NCI-H2227 (cell line): ENCODE measurements at regions not wholly inside any gene's neighbourhood (a gene's known extent, or its start where the extent isn't known, plus 50 kb on each side); places are given as distances from the start of the nearest gene placed in this dataset.
"Not testable (repeated sequence)": the region's sequence is repeated elsewhere in the genome, so short reads cannot be mapped to it uniquely, and the experiment has no call there.

Source experiments
- DNase-seq: peaks from one replicate; lab custom pipeline; 2025; ENCODE audit not compliant: unreplicated experiment; lab: John Stamatoyannopoulos, UW

DNA sequence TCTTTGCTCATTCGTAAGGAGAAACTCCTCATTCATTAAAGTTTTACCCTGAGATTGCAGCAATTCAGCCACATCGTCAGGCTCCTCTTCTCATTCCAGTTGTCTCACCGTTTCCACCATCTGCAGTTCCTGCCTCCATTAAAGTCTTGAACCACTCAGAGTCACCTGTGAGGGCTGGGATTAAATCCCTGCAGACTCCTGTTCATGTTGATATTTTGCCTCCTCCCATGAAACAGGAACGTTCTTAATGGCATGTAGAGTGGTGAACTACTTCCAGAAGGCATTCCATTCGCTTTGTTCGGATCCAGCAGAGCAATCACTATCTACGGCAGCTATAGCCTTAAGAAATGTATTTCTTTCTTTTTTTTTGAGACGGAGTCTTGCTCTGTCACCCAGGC, 96.5 kb upstream of the FAM20C start:
- DNase-seq, result no peak

DNA sequence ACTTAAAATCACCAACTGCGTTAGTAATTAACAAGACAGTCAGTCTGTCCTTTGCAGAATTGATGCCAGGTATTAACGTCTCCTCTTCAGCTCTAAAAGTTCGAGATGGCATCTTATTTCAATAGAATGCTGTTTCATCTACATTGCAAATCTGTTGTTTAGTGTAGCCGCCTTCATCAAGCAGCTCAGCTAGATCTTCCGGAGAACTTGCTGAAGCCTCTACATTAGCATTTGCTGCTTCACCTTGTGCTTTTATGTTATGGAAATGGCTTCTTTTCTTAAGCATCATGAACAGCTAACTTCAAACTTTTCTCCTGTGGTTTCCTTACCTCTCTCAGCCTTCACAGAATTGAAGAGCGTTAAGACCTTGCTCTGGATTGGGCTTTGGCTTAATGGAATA, 95.5 kb upstream of the FAM20C start:
- no peak for DNase-seq

DNA sequence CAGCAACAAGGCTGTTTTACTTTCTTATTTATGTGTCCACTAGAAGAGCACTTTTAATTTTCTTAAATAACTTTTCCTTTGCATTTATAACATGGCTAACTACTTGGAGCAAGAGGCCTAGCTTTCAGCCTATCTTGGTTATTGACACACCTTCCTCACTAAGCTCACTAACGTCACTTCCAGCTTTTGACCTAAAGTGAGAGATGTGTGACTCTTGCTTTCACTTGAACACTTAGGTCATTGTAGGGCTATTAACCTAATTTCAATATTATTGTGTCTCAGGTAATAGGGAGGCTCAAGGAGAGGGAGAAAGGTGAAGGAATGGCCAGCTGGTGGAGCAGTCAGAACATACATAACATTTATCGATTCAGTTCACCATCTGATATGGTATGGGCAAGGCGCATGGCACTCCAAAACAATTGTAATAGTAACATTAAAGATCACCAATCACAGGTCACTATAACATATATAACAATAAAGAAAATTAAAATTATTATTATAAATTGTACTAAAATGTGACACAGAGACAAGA, 95.0 kb upstream of the FAM20C start:
- DNase-seq, result no peak

DNA sequence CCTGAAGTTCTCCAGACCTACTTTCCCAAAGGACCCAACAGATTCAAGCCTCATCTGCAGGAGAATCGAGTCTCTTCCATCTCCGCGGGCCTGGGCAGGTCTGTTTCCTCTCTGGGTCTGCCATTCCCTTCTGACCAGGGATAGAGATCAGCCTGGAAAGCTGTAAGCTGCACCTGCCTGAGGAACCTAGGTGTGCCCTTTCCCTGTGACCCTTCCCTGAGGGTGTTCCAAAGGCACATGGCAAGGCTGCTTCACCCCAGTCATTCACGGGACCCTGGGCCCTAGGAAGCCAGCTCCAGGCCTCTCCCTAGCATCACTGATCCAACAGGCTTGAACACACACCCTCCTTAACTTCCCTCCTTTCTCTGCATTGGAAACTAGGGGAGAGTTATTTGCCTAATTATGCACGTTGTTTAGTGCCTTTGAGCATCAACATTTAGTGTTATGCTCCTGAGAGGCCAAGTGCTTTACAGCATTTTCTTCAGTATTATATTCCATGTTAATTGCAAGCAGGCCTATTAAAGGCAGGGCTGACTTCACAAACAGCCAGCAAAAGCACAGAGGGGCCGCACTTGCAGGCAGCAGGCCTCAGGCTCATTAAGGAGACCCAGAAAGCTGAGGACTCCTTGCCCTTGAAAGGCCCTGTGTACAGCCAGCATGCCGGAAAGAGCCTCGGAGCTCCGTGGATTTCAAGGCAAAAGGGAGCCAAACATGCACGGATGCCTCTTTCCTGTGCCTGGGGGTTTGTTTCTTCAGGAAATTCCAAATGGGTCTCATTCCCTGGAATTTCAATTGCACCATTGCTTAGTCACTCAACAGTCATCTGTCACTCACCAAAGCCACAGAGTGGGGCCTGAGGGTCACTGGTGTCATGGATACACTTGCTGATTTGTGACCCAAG, 91.0 kb upstream of the FAM20C start:
- no peak for DNase-seq

DNA sequence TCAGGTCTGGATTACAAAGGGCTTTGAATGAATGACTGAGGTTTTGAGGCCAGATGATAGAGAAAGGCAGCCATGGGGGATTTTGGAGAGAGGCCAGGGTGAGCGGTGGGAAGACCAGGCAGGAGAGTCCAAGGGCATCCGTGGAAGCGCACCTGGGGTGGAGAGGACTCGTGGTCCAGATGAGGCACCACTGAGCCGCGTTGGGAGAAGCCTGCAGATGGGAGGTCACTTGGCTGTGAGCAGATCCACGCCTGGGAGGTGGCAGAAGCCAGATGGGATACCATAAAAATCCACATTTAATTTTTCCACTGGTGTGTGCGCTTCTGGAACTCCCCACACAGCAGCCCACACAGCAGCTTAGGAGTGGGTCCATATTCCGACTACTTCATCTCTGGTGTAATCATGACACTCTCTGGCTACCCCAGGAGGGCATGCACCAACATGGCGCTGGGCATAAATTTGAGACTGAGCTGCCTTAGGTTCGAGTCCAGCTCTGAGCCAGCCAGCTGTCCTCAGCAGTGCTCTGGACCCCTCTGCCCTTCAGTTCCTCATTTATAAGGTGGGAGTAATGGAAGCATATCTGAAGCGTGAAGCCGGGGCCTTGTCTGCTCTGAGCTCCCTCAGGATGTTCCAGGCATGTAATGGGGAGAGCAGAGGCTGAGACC, 90.2 kb upstream of the FAM20C start:
- DNase-seq, result no peak

DNA sequence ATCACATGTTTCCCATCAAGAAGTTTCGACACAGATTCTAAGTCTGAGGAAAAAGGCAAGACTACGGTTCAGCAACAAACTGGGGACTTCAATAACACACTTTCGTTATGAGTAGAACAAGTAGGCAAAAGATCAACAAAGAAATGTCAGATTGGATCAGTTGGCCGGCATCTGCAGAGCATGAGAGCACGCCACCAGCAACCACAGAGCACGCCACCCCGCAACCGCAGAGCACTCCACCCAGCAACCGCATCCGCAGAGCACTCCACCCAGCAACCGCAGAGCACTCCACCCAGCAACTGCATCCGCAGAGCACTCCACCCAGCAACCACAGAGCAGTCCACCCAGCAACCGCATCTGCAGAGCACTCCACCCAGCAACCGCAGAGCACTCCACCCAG, 89.7 kb upstream of the FAM20C start:
- no peak for DNase-seq

DNA sequence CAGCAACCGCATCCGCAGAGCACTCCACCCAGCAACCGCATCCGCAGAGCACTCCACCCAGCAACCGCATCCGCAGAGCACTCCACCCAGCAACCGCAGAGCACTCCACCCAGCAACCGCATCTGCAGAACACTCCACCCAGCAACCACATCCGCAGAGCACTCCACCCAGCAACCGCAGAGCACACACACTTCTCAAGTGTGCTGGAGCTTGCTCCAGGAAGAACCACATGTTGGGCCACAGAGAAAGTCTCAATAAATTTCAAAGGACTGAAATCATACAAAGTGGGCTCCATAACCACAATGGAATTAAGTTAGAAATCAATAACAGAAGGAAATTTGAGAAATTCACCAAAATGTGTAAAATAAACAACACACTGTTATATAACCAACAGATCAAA, 88.4 kb upstream of the FAM20C start:
- DNase-seq, result not testable (repeated sequence)

DNA sequence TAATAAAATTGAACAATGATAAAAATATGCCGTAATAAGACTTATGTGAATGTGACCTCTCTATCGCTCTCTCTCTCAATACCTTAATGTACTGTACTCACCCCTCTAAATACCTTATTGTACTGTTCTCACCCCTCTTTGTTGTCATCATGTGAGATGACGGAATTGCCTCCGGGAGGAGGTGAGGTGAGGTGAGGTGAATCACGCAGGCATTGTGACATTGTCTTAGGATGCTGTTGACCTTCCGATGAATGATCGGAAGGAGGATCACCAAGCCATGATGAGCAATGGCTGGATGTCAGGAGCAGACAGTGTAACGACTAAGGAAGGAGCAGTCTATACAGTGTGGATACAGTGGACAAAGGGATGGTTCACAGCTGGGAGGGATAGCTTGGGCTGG, 87.4 kb upstream of the FAM20C start:
- no peak for DNase-seq

DNA sequence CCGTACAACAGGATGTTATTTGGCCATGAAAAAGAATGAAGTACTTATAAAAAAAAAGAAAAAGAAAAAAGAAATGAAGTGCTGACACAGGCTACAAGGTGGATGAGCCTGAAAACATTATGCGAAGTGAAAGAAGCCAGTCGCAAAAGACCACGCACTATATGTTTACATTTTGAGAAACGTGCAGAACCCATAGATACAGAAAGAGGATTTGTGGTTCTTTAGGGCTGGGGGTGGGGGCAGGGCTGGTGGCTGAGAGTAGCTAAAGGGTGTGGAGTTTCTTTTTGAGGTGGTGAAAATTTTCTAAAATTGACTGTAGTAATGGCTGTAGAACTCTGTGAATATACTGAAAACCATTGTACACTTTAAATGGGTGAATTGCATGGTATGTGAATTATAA, 86.0 kb upstream of the FAM20C start:
- no peak for DNase-seq

DNA sequence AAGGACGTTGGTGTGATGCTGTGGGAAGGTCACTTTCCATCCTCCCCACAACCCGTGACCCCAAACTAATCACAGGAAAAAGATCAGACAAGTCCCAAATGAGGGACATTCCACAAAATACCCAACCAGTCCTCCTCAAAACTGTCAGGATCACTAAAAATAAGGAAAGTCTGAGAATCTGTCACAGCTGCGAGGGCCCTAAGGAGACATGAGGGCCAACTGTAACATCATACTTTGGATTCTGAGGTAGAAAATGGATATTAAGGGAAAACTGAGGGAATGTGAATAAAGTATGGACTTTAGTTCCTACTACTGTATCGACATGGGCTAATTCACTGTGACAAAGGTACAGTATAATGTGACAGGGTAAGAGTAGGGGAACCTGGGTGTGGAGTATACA, 85.1 kb upstream of the FAM20C start:
- no peak for DNase-seq

DNA sequence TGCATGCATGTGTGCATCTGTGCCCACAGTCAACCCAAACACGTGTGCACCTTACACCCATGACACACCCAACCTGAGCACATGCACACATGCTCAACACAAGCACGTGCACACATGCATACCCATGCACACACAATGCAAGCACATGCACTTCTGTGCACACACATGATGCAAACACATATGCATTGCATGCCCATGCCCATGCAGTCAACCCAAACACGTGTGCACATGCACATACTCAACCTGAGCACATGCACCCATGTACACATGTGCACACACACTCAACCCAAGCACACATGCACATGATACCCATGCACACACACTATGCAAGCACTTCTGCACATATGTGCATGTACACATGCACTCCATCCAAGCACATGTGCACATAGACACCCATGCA, 84.5 kb upstream of the FAM20C start:
- no peak for DNase-seq

DNA sequence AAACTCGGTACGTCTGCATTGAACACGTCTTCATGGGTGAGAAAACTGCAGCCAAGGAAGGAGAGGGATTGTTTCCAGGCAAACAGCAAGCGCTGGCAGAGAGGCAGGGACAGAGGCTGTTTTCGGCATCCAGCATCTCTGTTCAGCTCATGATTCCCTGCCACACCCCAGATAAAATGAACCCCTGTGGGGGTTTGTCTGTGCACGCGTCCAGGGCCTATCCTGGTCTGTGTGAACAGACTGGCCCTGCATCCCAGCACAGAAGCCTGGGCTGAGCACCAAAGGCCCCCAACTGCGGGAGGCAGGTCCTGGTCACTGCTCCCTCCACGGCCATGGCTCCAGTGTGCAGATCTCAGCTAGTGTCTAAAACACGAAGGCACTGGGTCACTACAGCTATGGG, 83.3 kb upstream of the FAM20C start:
- no peak for DNase-seq

DNA sequence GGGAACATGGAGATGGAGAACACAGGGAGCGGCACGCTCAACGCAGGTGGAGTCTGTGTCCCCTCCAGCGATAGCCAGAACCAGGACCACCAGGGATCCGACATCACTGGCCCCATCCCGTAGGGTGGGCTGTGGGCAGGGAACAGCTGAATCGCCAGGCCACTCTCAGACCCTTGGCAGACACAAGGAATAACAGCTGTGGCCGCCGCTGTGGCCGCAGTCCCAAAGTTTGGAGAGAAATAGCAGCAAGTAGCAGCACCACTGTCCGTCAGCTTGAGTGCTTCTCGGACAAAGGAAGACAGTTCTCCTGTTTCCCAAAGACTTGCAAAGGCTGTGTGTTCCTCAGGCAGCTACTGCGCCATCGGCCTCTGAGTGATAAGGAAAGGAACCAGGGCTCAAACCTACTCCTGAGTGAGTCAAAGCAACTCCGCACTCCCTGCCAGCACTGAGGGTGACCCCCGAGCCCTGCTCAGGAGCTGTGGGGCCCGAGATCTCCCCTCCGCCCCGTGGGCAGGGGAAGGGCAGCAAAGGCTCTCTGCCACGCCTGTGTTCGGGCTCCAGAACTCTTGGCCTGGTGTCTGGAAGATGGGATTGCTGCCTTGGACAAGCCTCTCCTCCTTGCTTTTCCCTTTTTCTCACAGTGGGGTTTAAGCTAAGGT, 82.3 kb upstream of the FAM20C start:
- no peak for DNase-seq

DNA sequence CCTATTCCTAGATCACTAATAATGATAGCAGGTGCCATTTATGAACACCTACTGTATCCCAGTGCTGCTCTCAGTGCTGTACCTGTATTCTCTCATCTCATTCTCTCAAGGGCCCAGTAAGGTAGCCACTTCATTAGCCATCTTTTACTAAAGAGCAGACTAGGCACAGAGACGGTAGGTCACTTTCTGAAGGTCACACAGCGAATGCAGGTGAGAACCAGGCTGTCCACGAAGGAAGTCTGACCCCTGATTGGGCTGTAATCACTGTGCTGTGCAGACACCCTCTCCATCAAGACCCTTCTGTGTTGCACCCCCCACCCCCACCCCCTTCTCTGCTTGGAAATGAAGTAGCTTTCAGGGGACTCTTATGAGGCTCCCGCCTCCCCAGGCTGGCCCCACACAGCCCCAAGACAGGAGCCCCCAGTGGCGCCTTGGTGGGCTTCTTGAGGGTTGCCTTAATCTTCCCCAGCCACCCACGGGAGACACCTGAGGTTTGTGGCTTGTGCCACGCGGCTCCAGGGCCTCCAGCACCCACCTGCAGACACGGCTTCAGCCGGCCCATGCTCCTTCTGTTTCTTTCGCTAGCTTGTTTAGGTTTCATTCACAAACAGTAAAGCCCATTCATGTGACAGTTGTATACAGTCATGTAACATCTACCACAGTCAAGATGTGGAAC, 81.7 kb upstream of the FAM20C start:
- DNase-seq, result no peak

DNA sequence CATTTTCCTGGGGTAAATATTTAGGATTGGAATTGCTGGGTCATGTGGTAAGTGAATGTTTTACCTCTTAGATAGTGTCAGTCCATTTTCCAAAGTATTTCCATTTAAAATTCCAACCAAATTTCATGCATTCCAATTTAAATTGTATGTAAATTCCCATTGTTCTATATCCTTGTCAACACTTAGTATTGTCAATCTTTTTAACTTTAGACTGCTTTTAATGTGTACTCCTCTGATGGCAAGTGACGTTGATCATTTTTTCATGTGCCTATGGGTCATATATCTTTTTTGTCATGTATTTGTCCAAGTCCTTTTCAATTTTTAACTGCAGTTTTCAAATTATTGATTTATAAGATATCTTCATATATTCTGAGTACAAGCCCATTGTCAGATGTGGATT, 80.8 kb upstream of the FAM20C start:
- DNase-seq, result no peak

DNA sequence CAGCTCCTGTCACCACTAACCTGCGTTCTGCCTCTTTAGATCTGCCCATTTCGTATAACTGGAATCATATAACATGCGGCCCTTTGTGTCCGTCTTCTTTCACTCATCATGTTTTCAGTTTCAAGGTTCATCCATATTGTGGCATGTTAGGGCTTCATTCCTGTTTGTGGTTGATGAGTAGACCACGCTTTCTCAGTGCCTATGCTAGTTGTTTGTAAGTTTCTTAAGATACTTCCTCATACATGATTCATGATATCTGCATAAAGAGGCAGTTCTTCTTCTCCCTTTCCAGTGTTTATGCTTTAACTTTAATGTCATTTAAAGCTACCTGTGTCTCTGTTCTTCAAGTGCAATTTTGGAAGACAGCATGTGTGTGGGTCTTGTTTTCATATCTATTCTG, 79.5 kb upstream of the FAM20C start:
- no peak for DNase-seq

DNA sequence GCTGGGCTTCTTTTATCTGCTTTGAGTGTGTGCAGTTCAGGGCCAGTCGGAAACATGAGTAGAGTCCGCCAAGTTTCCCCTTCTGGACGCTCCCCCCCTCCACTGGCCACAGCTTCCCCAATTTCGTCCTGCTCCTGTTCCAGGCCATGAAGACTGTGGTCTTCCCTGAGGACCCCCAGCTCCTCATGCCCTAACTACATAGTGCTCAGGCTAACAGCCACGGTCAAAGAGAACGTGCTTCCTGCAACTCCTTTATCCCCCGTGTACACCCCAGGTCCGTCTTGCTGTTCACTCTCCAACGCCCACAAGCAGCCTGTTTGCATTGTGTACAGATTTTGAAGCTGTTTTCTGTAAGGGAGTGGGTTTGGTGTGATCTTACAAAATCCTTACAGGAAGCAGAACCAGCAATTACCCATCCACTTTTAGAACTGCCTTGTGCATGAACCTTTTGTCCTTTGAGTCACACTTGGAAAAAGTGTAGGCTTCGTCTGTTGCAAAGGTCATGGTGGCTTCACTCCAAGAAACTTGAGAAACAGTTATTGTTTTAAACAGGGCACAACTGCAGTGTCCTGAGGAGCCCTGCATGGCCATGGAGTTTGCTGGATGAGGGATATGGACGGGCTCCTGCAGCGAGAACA, 77.0 kb upstream of the FAM20C start:
- DNase-seq, result no peak

DNA sequence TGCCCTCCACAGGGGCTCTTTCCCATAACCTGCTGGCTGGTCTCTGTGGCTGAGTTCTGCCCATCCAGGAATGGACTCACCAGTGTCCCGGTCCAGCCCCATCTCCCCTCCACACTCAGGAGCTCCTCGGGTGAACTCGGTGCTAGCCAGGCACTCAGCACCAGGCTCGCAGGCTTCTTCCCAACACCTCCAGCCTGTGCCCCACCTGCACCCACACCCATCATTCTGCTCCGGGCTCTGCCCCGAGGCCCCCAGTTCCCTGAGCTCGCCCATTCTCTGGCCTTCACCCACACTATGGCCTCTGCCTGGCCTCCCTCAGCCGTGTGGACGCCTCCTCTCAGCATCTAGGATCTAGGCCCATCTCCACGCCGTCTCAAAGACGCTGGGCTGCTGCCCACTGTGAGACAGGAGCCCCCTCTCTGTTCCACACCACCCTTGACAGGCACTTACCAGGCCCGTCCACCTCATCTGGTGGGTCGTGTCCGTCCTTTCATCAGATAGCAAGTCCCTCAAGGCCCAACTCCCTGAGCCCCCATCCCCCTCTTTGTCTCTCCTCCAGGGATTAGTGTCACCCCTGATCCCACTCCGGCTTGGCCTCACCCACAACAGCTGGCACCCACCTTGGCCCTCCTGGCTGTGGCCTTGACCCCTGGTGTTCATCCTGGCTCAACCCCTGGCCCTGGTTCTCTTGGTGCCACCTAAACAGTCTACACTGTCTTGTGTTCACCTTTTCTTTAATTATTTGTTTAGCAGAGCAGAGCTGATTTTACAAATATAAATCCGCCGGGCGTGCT, 76.0 kb upstream of the FAM20C start:
- DNase-seq, result no peak

DNA sequence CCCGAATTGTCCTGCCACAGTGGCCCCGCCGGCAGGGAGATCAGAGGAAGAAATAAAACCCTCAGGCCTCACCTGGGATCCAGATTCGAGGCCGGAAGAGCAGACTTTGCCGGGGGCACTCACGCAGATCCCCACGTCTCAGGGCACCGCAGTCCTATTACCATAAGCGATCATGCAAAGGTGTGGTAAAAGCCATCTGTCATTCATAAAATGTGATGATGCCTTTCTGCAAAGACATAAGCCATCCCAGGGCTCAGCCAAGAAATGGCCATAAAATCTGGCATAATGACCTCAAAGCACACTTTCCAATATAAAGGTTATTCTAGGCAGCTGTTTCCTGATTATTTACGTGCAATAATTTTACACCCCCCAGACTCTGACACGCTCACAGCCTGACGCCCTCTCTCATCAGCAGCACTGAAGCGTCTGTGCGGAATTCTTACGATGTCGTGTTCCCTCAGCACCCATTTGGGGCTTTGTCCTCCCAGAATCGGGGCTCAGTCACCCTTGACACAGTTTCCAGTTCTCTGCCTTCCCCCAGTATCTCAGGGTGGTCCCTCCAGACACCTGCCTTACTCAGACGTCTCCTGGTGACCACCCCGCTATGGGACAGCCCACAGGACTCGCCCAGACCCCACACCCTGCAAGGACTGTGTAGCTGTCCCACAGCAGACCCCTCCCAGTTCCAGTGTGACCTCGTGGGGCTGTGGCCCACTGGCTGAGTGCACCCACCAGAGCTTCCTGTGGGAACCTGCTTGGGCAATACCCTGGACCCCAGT, 74.3 kb upstream of the FAM20C start:
- no peak for DNase-seq
